ENCODE measurements at regions not wholly inside any gene's neighbourhood (a gene's known extent, or its start where the extent isn't known, plus 50 kb on each side); places are given as distances from the start of the nearest gene placed in this dataset.
"Not testable (repeated sequence)": the region's sequence is repeated elsewhere in the genome, so short reads cannot be mapped to it uniquely, and the experiment has no call there.

DNA sequence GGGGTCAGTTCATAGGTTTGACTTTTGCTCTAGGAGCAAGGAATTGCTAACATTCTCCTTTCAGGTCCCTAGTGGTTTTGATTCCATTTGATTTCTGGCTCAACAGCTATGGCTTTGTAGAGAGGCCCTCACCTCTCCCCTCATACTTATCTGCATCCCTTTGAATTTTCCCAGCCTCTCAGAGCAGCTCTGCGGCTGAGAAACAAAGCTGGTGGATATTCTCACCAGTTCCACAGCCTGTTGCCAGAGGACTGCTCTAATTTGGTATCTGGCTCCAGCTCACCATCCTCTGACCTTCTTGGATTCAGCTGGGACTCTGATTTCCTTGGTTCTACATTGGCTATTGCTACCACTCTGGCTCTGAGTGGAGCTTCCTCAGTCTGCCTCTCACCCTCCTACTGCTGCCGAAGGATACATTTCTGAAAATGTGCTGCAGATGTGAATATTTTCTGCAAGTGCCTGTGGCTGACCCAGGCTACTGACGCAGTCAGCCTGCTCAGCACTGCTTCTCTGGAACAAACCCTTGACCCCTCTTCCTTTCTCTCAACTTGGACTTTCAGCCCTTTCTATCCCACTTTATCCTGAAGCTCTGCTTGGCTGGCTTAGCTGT, 110.9 kb upstream of the ENPEP start:
- FAIRE-seq (no peak), DNase-seq (ENCODE audit: low spot score) (no peak)

GRCh38 chr4:110361921-110362320, 114.0 kb upstream of the ENPEP start:
- peak; percentile 82 for DNase-seq (ENCODE audit: low spot score)
- peak; percentile 97 for FAIRE-seq

DNA sequence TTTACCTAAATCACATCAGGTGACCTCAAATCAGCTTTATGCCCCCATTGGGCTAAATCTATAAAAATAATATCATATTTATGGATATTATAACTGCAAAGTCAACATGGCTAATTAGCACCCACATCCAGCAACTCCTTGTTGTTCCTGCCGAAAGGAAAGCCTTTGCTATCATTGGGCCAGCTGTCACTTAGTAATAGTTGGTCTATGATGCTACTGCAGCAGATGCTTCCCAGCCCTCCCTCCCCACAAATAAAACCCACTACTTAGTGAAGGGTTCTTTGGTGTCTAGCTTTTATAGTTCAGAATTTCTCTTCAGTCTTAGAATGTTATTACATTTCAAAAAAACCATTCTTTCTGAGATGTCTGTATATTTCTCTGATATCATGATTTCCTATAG, 116.9 kb upstream of the ENPEP start:
- FAIRE-seq (no peak), DNase-seq (ENCODE audit: low spot score) (no peak)

DNA sequence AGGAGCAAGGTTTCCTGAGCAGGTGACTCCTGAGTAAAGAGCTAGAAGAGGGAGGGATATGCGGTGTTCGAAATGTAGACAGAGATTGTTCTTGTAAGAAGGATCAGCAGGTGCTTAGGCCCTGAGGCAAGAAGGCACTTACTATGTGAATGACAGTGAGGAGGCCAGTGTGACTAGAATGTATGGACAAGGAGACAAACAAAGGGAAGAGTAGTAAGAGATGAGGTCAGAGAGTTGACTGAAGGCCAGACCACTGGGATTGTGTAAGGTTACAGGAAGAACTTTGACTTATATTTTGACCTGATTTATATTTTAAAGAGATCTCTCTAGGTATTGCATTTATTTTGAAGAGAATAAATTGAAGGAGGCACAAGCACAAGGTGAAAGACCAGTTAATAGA, 118.4 kb upstream of the ENPEP start:
- FAIRE-seq (no peak), DNase-seq (ENCODE audit: low spot score) (no peak)

DNA sequence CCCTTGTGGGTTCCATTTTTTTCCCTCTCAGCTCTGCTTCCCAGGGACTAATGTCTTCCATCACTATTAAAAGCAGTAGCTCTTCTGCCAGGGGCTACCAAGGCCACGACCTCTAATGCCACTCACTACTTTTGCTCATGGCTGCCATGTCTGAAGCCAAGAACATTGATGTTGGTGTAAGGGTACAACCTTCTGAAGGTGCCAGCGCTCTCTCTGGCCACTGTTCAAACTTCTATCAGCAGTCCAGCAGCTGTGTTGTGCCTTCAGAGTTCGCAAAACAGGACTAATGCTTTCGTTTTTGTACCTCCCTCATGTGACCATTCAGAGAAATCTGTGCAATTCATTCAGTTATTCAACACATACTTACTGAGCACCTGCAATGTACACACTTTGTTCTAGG, 121.5 kb upstream of the ENPEP start:
- no peak for FAIRE-seq
- no peak for DNase-seq (ENCODE audit: low spot score)

DNA sequence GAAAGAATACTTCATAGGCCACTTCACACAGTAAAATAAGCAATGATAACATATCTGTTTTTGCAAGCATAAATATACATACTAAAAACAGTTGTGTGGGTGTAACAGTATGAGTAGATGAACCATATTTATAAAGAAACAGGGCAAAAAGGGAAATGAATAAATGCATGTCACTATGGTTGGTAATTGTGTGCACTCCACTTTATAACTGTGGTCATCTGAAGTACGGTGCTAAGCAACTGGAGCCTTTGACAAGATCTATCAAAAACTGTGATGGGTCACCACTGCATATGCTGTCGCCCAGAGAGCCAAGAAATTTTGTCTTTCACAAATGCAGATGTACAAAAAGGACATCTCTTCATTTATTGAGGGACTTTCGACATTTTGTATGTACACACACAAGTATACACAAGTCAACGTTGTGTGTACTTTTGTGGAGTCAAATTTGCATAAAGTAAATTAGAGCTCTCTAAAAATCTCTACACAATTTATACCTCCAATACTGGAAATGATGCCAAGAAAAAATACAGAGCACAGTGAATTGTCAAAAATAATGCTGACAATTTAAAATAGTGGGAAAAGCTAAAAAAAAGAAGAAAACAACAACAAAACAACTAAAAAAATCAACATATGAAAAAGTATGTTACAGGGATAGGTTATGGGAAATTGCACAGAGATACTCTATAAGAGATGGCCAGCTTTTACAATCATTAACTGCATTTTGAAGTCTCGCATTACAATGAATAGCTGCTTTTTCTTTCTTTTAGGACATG, 123.1 kb upstream of the ENPEP start:
- no peak for FAIRE-seq
- no peak for DNase-seq (ENCODE audit: low spot score)

DNA sequence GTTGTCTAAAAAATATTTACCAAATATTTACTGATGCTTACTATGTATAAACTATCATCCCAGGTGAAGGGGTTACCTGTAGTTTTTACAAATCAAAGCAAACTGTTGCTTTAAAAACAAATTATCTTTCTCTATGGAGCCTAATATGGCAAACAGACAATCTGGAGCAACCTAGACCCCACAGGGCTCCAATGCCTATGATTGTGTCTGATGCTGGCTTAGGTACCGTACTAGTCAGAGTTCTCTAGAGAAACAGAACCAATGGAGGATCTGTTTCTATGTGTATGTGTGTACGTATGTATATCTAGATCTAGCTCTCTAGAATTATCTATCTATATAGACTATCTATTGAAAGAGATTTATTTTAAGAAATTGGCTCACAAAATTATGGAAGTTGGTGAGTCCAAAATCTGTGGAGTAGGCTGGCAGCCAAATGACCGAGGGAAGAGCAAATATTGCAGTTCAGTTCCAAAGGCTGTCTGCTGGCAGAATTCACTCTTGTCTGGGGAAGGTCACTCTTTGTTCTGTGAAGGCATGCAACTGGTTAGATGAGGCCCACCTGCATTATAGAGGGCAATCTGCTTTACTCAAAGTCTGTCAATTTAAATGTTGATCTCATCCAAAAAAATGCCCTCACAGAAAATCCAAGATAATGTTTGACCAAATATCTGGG, 127.1 kb upstream of the ENPEP start:
- DNase-seq (ENCODE audit: low spot score) (no peak), FAIRE-seq (no peak)

DNA sequence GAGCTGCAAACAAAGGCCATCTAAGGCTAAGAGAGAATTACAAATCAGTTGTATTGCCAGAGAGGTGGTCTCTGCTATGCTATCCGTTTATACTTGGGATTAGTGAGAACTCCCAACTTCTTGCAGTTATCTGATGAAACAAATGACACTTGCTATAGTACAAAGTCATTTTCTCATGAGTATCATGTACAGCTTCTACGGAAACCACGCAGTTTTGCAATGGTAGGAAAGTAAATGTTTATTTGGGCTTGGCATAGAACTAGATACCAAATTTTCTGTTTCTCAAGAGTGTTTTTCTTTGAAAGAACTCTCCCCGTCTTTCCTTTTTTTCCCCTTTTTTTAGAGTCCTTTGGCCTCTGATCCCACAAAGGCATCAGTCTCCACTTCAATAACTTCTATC, 128.2 kb upstream of the ENPEP start:
- FAIRE-seq: no peak

DNA sequence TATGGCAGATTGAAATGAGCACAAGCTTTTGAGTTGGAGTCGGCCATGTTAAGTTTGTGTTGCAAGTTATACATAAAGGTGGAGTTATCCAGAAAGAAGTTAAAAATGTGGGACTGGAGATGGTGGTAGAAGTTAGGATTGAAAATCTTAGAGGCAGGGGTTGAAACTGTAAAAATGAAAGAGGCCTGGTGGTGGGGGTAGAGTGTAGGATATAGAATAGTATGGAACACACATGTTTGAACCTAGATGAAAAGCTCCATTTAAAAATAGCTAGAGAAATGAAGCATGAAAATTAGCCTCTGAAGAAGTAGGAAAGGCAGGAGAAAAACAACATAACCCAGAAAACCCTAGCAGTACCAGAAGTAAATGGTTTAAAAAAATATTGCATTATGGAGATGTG, 131.8 kb upstream of the ENPEP start:
- FAIRE-seq (peak; percentile 50), DNase-seq (ENCODE audit: low spot score) (no peak)

More for the DNA sequence above, 128.2 kb upstream of the ENPEP start:
- DNase-seq (ENCODE audit: low spot score): no peak

- no peak for FAIRE-seq
These were observed 132.4 kb upstream of the ENPEP start for GRCh38 chr4:110343534-110343933.

DNA sequence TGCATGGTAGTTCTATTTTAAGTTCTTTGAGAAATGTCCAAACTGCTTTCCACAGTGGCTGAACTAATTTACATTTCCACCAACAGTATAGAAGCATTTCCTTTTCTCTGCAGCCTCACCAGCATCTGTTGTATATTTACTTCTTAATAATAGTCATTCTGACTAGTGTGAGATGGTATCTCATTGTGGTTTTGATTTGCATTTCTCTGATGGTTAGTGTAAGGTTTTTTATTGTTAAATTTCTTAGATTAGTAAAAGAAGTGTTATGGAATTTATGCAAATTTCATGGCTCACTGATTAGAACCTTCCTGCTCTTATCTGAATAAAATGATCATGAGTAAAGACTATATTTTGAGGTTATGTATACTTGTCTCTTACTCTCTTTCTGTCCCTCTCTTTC, 134.8 kb upstream of the ENPEP start:
- DNase-seq (ENCODE audit: low spot score); FAIRE-seq: not testable (repeated sequence)

More at GRCh38 chr4:110343534-110343933, 132.4 kb upstream of the ENPEP start:
- DNase-seq (ENCODE audit: low spot score): no peak

GRCh38 chr4:110335399-110335798, 137.0 kb upstream of the ELOVL6 start:
- FAIRE-seq: no peak
- no peak for DNase-seq (ENCODE audit: low spot score)

DNA sequence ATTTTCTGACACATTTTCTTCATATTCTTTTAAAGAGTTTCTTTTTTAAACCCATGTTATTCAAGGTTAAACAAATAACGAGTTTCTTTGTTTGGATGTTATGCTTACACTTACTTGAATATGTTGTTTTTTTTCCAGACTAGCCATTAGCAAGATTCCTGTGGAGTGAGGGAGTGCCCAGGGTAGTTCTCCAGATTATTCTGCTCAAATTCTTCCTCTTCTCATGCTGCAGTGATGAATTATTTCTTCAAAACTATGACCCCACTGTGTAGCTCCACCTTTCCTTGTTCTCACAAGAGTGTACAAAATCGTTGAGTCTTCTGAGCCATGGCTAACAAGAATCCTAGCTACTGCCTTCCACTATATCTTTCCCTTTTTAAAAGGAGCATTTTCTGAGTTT, 134.1 kb upstream of the ELOVL6 start:
- FAIRE-seq: no peak

DNA sequence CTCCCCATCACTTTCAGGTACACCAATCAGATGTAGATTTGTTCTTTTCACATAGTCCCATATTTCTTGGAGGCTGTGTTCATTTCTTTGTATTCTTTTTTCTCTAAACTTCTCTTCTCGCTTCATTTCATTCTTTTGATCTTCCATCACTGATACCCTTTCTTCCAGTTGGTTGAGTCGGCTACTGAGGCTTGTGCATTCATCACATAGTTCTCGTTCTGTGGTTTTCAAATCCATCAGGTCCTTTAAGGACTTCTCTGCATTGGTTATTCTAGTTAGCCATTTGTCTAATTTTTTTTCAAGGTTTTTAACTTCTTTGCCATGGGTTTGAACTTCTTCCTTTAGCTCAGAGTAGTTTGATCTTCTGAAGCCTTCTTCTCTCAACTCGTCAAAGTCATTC, 128.0 kb upstream of the ELOVL6 start:
- FAIRE-seq: peak; percentile 2
- DNase-seq (ENCODE audit: low spot score): not testable (repeated sequence)

More for the DNA sequence above, 134.1 kb upstream of the ELOVL6 start:
- DNase-seq (ENCODE audit: low spot score): no peak

- no peak for FAIRE-seq
- DNase-seq (ENCODE audit: low spot score): no peak
These were observed 112.4 kb upstream of the ELOVL6 start for GRCh38 chr4:110310795-110311194.

DNA sequence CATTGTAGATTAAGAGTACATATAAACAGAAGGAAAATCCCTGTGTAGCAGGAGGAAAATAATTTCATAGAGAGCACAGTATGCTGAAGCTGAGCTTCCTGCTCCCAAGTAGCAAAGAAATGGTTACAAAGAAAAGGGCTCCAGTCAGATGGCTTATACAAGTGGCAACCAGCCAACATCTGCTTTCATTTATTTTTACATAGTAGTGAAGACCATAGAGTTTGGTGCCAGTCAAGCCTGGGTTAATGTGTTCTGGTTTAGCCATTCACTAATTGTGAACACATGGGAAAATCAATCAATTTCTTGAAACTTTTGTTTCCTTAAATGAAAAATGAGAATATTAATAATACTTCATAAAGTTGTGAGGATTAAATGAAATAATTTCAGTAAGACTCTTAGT, 111.3 kb upstream of the ELOVL6 start:
- FAIRE-seq (no peak), DNase-seq (ENCODE audit: low spot score) (no peak)

- DNase-seq (ENCODE audit: low spot score): no peak
- FAIRE-seq: no peak
These were observed 107.9 kb upstream of the ELOVL6 start for GRCh38 chr4:110306303-110306702.

DNA sequence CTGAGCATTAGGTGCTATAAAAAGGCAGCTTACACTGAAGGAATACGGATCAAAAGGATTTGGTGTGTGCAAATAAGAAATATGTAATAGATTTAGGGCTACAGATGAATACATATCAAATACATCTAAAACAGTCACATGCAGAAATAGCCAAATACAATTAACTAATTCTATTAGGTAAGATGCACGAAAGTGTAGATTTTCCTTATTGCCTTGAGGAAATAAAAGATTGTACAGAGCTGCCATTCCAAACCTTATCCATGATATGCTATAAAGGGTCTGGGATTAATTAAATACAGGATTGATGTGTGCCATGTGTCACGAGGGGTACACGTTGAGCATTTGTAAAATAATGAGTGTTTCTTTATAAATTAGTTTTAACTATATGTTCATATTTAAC, 107.0 kb upstream of the ELOVL6 start:
- no peak for FAIRE-seq
- no peak for DNase-seq (ENCODE audit: low spot score)

DNA sequence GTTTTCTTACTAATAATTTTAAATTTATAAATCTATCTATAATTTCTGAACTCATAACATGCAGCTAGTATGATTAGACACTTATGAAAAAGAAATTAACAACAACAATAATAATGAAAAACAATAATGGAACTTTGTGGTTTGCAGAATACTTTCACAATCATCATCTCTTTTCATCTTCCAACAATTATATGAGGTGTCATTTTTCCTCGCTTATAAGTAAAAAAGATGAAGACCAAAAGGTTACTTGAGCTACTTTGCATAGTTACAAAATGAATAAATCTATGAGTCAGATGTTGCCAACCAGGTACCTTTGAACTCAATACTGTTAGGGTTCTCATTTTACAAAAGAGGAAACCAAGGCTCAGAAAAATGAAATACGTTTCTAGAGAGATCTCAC, 98.5 kb upstream of the ELOVL6 start:
- FAIRE-seq: no peak
- DNase-seq (ENCODE audit: low spot score): no peak

- FAIRE-seq (no peak), DNase-seq (ENCODE audit: low spot score) (no peak)
These were observed 95.8 kb upstream of the ELOVL6 start for GRCh38 chr4:110294165-110294564.

DNA sequence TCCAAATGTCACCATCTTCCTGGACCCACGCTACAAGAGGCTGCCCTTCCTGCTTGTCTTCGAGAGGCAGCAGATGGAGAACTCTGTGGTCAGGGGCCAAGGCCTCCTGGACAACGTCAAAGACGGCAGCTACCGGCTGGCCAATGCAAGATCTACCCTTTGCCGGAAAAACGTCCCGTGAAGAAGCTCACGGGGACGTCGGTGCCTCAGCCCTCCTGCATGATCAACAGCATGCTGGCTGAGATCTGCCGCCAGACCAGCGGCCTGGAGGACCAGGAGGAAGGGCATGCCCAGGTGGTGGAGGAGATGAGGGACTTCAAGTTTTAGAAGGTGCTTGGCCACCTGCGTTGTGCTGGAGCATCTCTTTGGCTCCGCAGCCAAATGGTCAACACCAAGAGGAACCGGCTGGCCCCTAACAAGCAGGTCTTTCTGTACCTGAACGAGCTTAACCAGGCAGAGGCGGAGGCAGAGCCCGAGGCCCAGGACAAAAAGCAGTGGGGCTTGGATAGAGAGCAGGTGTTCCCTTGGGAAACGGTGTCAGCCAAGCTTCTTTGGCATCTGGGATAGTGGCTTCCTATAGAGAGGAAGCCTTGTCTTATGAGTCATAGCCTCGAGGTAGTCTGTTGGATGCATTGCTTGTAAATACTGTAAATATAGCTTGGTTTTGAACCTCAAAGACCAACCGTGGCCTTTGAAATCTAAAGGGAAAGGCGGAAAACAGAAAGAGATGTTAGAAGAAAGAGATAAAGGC, 94.8 kb upstream of the ELOVL6 start:
- FAIRE-seq (no peak), DNase-seq (ENCODE audit: low spot score) (no peak)

GRCh38 chr4:110290511-110290910, 92.1 kb upstream of the ELOVL6 start:
- no peak for FAIRE-seq
- no peak for DNase-seq (ENCODE audit: low spot score)
